ENCODE measurements at regions not wholly inside any gene's neighbourhood (a gene's known extent, or its start where the extent isn't known, plus 50 kb on each side); places are given as distances from the start of the nearest gene placed in this dataset.

DNA sequence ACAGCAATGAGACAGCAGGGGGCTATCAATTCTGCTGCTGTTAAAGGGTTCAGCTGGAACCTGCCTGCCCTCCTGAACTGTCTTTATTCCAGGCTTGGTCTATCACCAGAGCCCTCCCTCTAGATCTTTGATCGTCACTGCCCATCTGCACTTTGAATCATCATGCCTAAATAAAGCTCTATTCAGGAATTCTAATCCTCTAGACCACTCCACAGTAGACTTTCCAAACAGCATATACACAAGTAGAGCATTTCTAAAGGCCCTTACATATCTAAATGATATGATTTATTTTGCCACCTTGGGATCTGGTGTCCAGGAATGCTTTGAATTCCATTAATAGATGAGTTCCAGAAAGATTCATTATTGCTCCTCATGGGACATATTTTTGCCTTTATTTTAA lies 542.1 kb upstream of the SYT4 start:
- TF ChIP-seq ZNF211 (tag by site-specific recombination; IDR thresholded peaks at IDR 0.05; ENCODE audit: low read depth), result no peak
- ChIA-PET POLR2A (no interaction called here), CTCF (interaction anchor here (0.6 to 0.9 kb wide), 4 partner anchors 13 to 860 kb away, joined by 3 to 5 read pairs (median 4); no protein-coding TSS in a partner anchor)
- Histone ChIP-seq H3K4me1 (ENCODE audit: control insufficient read depth, insufficient read depth, low read length) (no peaks in the 10 kb centered on the region), H3K4me3 (ENCODE audit: low read depth, low read length) (no peak overlapping the region), H3K9me3 (ENCODE audit: control insufficient read depth, insufficient read depth, low read depth, low read length) (no peaks in the 10 kb centered on the region), H3K27ac (ENCODE audit: extremely low read depth, low read depth, low read length) (no peak overlapping the region), H3K36me3 (ENCODE audit: control insufficient read depth in 2 of 2, insufficient read depth in 1 of 2, low read length in 2 of 2) (no peaks in the 10 kb centered on the region)

- Histone ChIP-seq H3K27ac (ENCODE audit: extremely low read depth, low read depth, low read length) (no peak overlapping the region), H3K36me3 (ENCODE audit: control insufficient read depth in 2 of 2, insufficient read depth in 1 of 2, low read length in 2 of 2) (no peaks in the 10 kb centered on the region), H3K9me3 (ENCODE audit: control insufficient read depth, insufficient read depth, low read depth, low read length) (no peaks in the 10 kb centered on the region), H3K4me1 (ENCODE audit: control insufficient read depth, insufficient read depth, low read length) (no peaks in the 10 kb centered on the region), H3K4me3 (ENCODE audit: low read depth, low read length) (no peak overlapping the region)
- ChIA-PET CTCF (interaction anchor here (0.6 to 0.9 kb wide), 4 partner anchors 13 to 860 kb away, joined by 3 to 5 read pairs (median 4); no protein-coding TSS in a partner anchor), POLR2A (no interaction called here)
- no peak for TF ChIP-seq ZNF19 (tag by site-specific recombination; IDR thresholded peaks at IDR 0.05; ENCODE audit: low read depth)
- no peak for TF ChIP-seq KLF16 (tag by site-specific recombination; IDR thresholded peaks at IDR 0.05)
- no peak for TF ChIP-seq ZNF132 (tag by site-specific recombination; IDR thresholded peaks at IDR 0.05; ENCODE audit: borderline replicate concordance)
Observed at GRCh38 chr18:43819873-43820272, 542.6 kb upstream of the SYT4 start.

DNA sequence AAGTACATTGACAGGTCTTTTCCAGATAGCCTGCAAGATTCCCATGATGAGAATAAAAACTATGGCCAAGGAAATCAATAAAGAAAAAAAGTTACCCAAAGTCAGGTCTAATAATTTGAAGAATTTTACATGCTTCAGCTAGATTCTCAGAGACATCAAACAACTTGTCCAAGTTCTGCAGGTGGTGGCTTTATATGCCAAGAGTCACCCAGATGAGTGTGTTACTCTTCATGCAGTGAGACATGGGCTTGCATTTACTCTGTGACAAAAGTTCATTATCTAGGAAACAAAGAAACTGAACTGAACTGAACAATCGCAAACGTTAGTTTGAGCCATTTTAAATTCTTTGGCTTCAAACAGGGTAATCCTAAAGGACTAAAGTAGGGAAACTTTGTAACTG lies 548.5 kb upstream of the SYT4 start:
- TF ChIP-seq GLIS2 (tag by site-specific recombination; IDR thresholded peaks at IDR 0.05), result no peak
- TF ChIP-seq ZNF112 (tag by site-specific recombination; IDR thresholded peaks at IDR 0.05), result no peak
- TF ChIP-seq SALL2 (tag by site-specific recombination; IDR thresholded peaks at IDR 0.05; ENCODE audit: borderline replicate concordance), result no peak
- TF ChIP-seq ZNF621 (tag by site-specific recombination; IDR thresholded peaks at IDR 0.05), result no peak
- TF ChIP-seq ZNF394 (tag by site-specific recombination; IDR thresholded peaks at IDR 0.05; ENCODE audit: borderline replicate concordance), result no peak
- TF ChIP-seq ZNF2 (tag by site-specific recombination; IDR thresholded peaks at IDR 0.05), result no peak
- no peak for TF ChIP-seq ZNF624 (tag by site-specific recombination; IDR thresholded peaks at IDR 0.05)
- no peak for TF ChIP-seq ZNF10 (tag by site-specific recombination; IDR thresholded peaks at IDR 0.05)
- TF ChIP-seq GFI1B (tag by site-specific recombination; IDR thresholded peaks at IDR 0.05), result no peak
- no peak for TF ChIP-seq HOXC10 (CRISPR knock-in tag; IDR thresholded peaks at IDR 0.05)
- TF ChIP-seq ZNF132 (tag by site-specific recombination; IDR thresholded peaks at IDR 0.05; ENCODE audit: borderline replicate concordance), result no peak
- no peak for TF ChIP-seq SETDB1 (IDR thresholded peaks at IDR 0.05; ENCODE audit: insufficient read length, low read length)
- no peak for TF ChIP-seq GLI4 (tag by site-specific recombination; IDR thresholded peaks at IDR 0.05)
- no peak for TF ChIP-seq MZF1 (tag by site-specific recombination; IDR thresholded peaks at IDR 0.05; ENCODE audit: borderline replicate concordance)
- no peak for TF ChIP-seq ZNF138 (tag by site-specific recombination; IDR thresholded peaks at IDR 0.05; ENCODE audit: borderline replicate concordance)
- no peaks in the 10 kb centered on the region for H3K9me3 ChIP-seq (ENCODE audit: control insufficient read depth, insufficient read depth, low read depth, low read length)
- H3K4me3 ChIP-seq (ENCODE audit: low read depth, low read length), result no peak overlapping the region
- no peaks in the 10 kb centered on the region for H3K36me3 ChIP-seq (ENCODE audit: control insufficient read depth in 2 of 2, insufficient read depth in 1 of 2, low read length in 2 of 2)
- no peak overlapping the region for H3K27ac ChIP-seq (ENCODE audit: extremely low read depth, low read depth, low read length)
- CTCF ChIA-PET, result no interaction called here
- H3K4me1 ChIP-seq (ENCODE audit: control insufficient read depth, insufficient read depth, low read length), result no peaks in the 10 kb centered on the region
- POLR2A ChIA-PET, result no interaction called here

GRCh38 chr18:43826215-43826614 lies 548.9 kb upstream of the SYT4 start:
- POLR2A ChIA-PET, result no interaction called here
- Histone ChIP-seq H3K36me3 (ENCODE audit: control insufficient read depth in 2 of 2, insufficient read depth in 1 of 2, low read length in 2 of 2) (no peaks in the 10 kb centered on the region), H3K4me3 (ENCODE audit: low read depth, low read length) (no peak overlapping the region), H3K4me1 (ENCODE audit: control insufficient read depth, insufficient read depth, low read length) (no peaks in the 10 kb centered on the region), H3K27ac (ENCODE audit: extremely low read depth, low read depth, low read length) (no peak overlapping the region), H3K9me3 (ENCODE audit: control insufficient read depth, insufficient read depth, low read depth, low read length) (no peaks in the 10 kb centered on the region)
- CTCF ChIA-PET, result no interaction called here
- TF ChIP-seq ZNF223 (tag by site-specific recombination; IDR thresholded peaks at IDR 0.05), result no peak
- no peak for TF ChIP-seq ZNF707 (tag by site-specific recombination; IDR thresholded peaks at IDR 0.05)
- no peak for TF ChIP-seq ZNF514 (tag by site-specific recombination; IDR thresholded peaks at IDR 0.05)
- no peak for TF ChIP-seq ZNF202 (tag by site-specific recombination; IDR thresholded peaks at IDR 0.05; ENCODE audit: borderline replicate concordance)
- no peak for TF ChIP-seq ZEB2 (tag by site-specific recombination; IDR thresholded peaks at IDR 0.05)
- TF ChIP-seq ZNF221 (tag by site-specific recombination; IDR thresholded peaks at IDR 0.05; ENCODE audit: borderline replicate concordance), result no peak
- TF ChIP-seq ZNF211 (tag by site-specific recombination; IDR thresholded peaks at IDR 0.05; ENCODE audit: low read depth), result no peak
- TF ChIP-seq, protein P1, sequence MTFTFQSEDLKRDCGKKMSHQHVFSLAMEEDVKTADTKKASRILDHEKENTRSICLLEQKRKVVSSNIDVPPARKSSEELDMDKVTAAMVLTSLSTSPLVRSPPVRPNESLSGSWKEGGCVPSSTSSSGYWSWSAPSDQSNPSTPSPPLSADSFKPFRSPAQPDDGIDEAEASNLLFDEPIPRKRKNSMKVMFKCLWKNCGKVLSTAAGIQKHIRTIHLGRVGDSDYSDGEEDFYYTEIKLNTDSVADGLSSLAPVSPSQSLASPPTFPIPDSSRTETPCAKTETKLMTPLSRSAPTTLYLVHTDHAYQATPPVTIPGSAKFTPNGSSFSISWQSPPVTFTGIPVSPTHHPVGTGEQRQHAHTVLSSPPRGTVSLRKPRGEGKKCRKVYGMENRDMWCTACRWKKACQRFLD (tag by site-specific recombination; IDR thresholded peaks at IDR 0.05), result no peak
- TF ChIP-seq ATF2 (tag by site-specific recombination; IDR thresholded peaks at IDR 0.05; ENCODE audit: low read depth), result no peak
- no peak for TF ChIP-seq ZNF623 (tag by site-specific recombination; IDR thresholded peaks at IDR 0.05)
- TF ChIP-seq HOXC10 (CRISPR knock-in tag; IDR thresholded peaks at IDR 0.05), result no peak
- TF ChIP-seq, protein P2, sequence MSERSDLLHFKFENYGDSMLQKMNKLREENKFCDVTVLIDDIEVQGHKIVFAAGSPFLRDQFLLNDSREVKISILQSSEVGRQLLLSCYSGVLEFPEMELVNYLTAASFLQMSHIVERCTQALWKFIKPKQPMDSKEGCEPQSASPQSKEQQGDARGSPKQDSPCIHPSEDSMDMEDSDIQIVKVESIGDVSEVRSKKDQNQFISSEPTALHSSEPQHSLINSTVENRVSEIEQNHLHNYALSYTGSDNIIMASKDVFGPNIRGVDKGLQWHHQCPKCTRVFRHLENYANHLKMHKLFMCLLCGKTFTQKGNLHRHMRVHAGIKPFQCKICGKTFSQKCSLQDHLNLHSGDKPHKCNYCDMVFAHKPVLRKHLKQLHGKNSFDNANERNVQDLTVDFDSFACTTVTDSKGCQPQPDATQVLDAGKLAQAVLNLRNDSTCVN (tag by site-specific recombination; optimal IDR thresholded peaks at IDR 0.05), result no peak

All from HEK293 (cell line).